Neutrophil (primary cell): ENCODE measurements at regions not wholly inside any gene's neighbourhood (a gene's known extent, or its start where the extent isn't known, plus 50 kb on each side); places are given as distances from the start of the nearest gene placed in this dataset.

Experiments used
- H3K27ac ChIP-seq: fragments of 200-600 bp; sonication (generic); 2 replicates; pipeline ENCODE4 v1.5.1; 2016; ENCODE audit warnings: mild to moderate bottlenecking, moderate library complexity
- H3K27me3 ChIP-seq: fragments of 200-600 bp; sonication (generic); 2 replicates; pipeline ENCODE4 v1.6.0; 2016; ENCODE audit warnings: mild to moderate bottlenecking
- H3K36me3 ChIP-seq: fragments of 200-600 bp; sonication (generic); 2 replicates; pipeline ENCODE4 v1.5.1; 2017
- H3K4me1 ChIP-seq, 2 experiments: fragments of 200-600 bp in 1 of 2; sonication (generic) in 1 of 2; 1 replicate in 1 of 2; 2 replicates in 1 of 2; pipeline versions ENCODE4 v1.5.1 to v1.6.1; 2013 to 2016; ENCODE audit warnings: low read depth in 1 of 2, low read length in 1 of 2, mild to moderate bottlenecking in 1 of 2, moderate library complexity in 1 of 2; ENCODE audit not compliant: control insufficient read depth in 1 of 2, insufficient read depth in 1 of 2
- H3K4me3 ChIP-seq, 2 experiments: fragments of 200-600 bp in 1 of 2; sonication (generic) in 1 of 2; 1 replicate in 1 of 2; 2 replicates in 1 of 2; pipeline ENCODE4 v1.5.1; 2013 to 2016; ENCODE audit warnings: low read depth in 1 of 2, low read length in 1 of 2, mild to moderate bottlenecking in 1 of 2, moderate library complexity in 1 of 2
- H3K9me3 ChIP-seq: fragments of 200-600 bp; sonication (generic); 2 replicates; pipeline ENCODE4 v1.5.1; 2016
- CTCF ChIP-seq: fragments of 200-600 bp; sonication (generic); IDR thresholded peaks from 2 replicates; pipeline ENCODE4 v1.5.1; 2016; ENCODE audit warnings: antibody characterized with exemption

- Histone ChIP-seq H3K27me3 (peaks cover 20% of the 10 kb centered on the region), H3K27ac (no peak overlapping the region), H3K4me3 (no peak overlapping the region), H3K4me1 (peaks cover 0 to 16% of the 10 kb centered on the region in 2 experiments), H3K9me3 (no peaks in the 10 kb centered on the region), H3K36me3 (no peaks in the 10 kb centered on the region)
- TF ChIP-seq CTCF = no peak
These were observed 148.8 kb upstream of the TNPO1 start for GRCh38 chr5:72667708-72668107.

- TF ChIP-seq CTCF = no peak
- Histone ChIP-seq H3K4me1 (peaks cover 0 to 16% of the 10 kb centered on the region in 2 experiments), H3K36me3 (no peaks in the 10 kb centered on the region), H3K27me3 (no peaks in the 10 kb centered on the region), H3K9me3 (no peaks in the 10 kb centered on the region), H3K4me3 (no peak overlapping the region), H3K27ac (no peak overlapping the region)
These were observed 153.5 kb upstream of the TNPO1 start for GRCh38 chr5:72662936-72663335.

GRCh38 chr5:72662305-72662704, 154.2 kb upstream of the TNPO1 start:
- H3K9me3 ChIP-seq = no peaks in the 10 kb centered on the region
- no peaks in the 10 kb centered on the region for H3K36me3 ChIP-seq
- H3K4me3 ChIP-seq = no peak overlapping the region
- no peaks in the 10 kb centered on the region for H3K27me3 ChIP-seq
- TF ChIP-seq CTCF = no peak
- H3K4me1 ChIP-seq = peaks cover 0 to 16% of the 10 kb centered on the region in 2 experiments
- H3K27ac ChIP-seq = no peak overlapping the region

GRCh38 chr5:72661405-72661804, 154.2 kb upstream of the ZNF366 start:
- TF ChIP-seq CTCF = no peak
- Histone ChIP-seq H3K4me3 (no peak overlapping the region), H3K36me3 (no peaks in the 10 kb centered on the region), H3K27ac (no peak overlapping the region), H3K4me1 (peaks cover 0 to 12% of the 10 kb centered on the region in 2 experiments), H3K27me3 (no peaks in the 10 kb centered on the region), H3K9me3 (no peaks in the 10 kb centered on the region)

GRCh38 chr5:72659726-72660125, 152.5 kb upstream of the ZNF366 start:
- Histone ChIP-seq H3K9me3 (no peaks in the 10 kb centered on the region), H3K36me3 (no peaks in the 10 kb centered on the region), H3K27ac (no peak overlapping the region), H3K27me3 (no peaks in the 10 kb centered on the region), H3K4me1 (no peaks in the 10 kb centered on the region), H3K4me3 (no peak overlapping the region)
- no peak for TF ChIP-seq CTCF
